HL-60 (cell line): ENCODE measurements at regions not wholly inside any gene's neighbourhood (a gene's known extent, or its start where the extent isn't known, plus 50 kb on each side); places are given as distances from the start of the nearest gene placed in this dataset.

Experiments used
- GABPA ChIP-seq: IDR thresholded peaks from 2 replicates; pipeline ENCODE4 v1.6.1; 2012; ENCODE audit warnings: low read depth
- POLR2AphosphoS5 ChIP-seq: IDR thresholded peaks from 2 replicates; pipeline ENCODE4 v1.6.1; 2012; ENCODE audit warnings: low read depth
- TF ChIP-seq, protein P1 (sequence below): IDR thresholded peaks from one replicate; pipeline ENCODE4 v1.5.1; 2011; ENCODE audit warnings: low read length, control low read depth, inconsistent platforms; ENCODE audit not compliant: insufficient read depth
- TF ChIP-seq, protein P2 (sequence below): IDR thresholded peaks from 2 replicates; pipeline ENCODE4 v1.6.1; 2012; ENCODE audit warnings: low read depth; ENCODE audit not compliant: insufficient replicate concordance

DNA sequence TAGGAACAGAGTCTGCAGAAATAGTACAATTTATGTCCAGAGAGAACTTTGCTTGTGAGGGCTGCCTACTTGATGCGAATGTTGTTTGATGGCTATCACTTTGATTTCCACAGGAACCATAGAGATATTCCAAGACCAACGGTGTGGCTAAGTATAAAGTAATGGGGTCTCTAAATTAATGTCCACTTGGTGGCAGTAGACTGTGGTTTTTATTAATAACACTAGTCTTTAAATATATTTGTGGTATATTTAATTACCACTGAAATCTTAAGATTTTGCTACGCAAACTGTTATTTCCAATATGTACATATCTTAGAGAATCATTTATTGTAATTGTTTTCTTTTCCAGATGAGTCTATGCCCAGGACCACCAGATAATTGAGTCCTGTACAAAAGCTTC lies 647.9 kb downstream of the PLA2G4A start:
- TF ChIP-seq, protein P1, sequence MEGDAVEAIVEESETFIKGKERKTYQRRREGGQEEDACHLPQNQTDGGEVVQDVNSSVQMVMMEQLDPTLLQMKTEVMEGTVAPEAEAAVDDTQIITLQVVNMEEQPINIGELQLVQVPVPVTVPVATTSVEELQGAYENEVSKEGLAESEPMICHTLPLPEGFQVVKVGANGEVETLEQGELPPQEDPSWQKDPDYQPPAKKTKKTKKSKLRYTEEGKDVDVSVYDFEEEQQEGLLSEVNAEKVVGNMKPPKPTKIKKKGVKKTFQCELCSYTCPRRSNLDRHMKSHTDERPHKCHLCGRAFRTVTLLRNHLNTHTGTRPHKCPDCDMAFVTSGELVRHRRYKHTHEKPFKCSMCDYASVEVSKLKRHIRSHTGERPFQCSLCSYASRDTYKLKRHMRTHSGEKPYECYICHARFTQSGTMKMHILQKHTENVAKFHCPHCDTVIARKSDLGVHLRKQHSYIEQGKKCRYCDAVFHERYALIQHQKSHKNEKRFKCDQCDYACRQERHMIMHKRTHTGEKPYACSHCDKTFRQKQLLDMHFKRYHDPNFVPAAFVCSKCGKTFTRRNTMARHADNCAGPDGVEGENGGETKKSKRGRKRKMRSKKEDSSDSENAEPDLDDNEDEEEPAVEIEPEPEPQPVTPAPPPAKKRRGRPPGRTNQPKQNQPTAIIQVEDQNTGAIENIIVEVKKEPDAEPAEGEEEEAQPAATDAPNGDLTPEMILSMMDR, result no peak
- TF ChIP-seq POLR2AphosphoS5 (no peak), GABPA (no peak)
- TF ChIP-seq, protein P2, sequence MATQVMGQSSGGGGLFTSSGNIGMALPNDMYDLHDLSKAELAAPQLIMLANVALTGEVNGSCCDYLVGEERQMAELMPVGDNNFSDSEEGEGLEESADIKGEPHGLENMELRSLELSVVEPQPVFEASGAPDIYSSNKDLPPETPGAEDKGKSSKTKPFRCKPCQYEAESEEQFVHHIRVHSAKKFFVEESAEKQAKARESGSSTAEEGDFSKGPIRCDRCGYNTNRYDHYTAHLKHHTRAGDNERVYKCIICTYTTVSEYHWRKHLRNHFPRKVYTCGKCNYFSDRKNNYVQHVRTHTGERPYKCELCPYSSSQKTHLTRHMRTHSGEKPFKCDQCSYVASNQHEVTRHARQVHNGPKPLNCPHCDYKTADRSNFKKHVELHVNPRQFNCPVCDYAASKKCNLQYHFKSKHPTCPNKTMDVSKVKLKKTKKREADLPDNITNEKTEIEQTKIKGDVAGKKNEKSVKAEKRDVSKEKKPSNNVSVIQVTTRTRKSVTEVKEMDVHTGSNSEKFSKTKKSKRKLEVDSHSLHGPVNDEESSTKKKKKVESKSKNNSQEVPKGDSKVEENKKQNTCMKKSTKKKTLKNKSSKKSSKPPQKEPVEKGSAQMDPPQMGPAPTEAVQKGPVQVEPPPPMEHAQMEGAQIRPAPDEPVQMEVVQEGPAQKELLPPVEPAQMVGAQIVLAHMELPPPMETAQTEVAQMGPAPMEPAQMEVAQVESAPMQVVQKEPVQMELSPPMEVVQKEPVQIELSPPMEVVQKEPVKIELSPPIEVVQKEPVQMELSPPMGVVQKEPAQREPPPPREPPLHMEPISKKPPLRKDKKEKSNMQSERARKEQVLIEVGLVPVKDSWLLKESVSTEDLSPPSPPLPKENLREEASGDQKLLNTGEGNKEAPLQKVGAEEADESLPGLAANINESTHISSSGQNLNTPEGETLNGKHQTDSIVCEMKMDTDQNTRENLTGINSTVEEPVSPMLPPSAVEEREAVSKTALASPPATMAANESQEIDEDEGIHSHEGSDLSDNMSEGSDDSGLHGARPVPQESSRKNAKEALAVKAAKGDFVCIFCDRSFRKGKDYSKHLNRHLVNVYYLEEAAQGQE, result no peak
